Adrenal gland (tissue), 5 donors: ENCODE measurements at regions not wholly inside any gene's neighbourhood (a gene's known extent, or its start where the extent isn't known, plus 50 kb on each side); places are given as distances from the start of the nearest gene placed in this dataset.

Experiments used
- POLR2A ChIP-seq, 2 donors: fragments of 450-650 bp; IDR thresholded peaks; one replicate each; pipeline ENCODE4 v1.6.1; 2017; ENCODE audit warnings: antibody characterized with exemption in 2 of 2, mild to moderate bottlenecking in 2 of 2, moderate library complexity in 1 of 2
- TF ChIP-seq, protein P1 (sequence below), 6 experiments: fragments of 450-650 bp in 4 of 6; fragments of 200-600 bp in 2 of 6; sonication (generic) in 1 of 6; IDR thresholded peaks; 1 replicate in 5 of 6; 2 replicates in 1 of 6; pipeline versions ENCODE4 v1.5.1 to v1.8.0; 2016 to 2021; ENCODE audit warnings: antibody characterized with exemption in 6 of 6, mild to moderate bottlenecking in 2 of 6, moderate library complexity in 1 of 6
- donor health status: DM: no; HTN: no; CAD: no.

DNA sequence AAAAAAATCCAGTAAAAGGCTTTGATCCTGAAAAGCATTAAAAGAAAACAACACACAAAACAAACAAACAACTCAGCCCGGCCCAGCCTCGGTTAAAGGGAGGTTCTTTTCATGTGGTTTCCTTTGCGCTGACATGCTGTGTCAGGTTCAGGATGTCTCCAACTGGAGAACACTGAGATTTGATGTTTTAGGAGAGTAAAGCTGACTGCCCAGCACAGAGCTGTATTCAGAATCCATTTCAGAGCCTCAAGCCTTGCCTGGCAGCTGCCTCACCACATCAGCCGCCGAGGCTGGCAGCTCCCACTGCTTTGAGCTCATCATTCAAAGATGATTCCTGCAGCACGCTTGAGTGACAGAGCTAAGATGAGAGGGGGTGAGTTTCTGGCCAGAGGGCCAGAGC lies 205.8 kb upstream of the LYZL1 start:
- TF ChIP-seq, protein P1, sequence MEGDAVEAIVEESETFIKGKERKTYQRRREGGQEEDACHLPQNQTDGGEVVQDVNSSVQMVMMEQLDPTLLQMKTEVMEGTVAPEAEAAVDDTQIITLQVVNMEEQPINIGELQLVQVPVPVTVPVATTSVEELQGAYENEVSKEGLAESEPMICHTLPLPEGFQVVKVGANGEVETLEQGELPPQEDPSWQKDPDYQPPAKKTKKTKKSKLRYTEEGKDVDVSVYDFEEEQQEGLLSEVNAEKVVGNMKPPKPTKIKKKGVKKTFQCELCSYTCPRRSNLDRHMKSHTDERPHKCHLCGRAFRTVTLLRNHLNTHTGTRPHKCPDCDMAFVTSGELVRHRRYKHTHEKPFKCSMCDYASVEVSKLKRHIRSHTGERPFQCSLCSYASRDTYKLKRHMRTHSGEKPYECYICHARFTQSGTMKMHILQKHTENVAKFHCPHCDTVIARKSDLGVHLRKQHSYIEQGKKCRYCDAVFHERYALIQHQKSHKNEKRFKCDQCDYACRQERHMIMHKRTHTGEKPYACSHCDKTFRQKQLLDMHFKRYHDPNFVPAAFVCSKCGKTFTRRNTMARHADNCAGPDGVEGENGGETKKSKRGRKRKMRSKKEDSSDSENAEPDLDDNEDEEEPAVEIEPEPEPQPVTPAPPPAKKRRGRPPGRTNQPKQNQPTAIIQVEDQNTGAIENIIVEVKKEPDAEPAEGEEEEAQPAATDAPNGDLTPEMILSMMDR (IDR thresholded peaks at IDR 0.05) = no peak
- no peak for TF ChIP-seq POLR2A (IDR thresholded peaks at IDR 0.05)
